Upper lobe of left lung (tissue), 6 donors: ENCODE measurements at regions not wholly inside any gene's neighbourhood (a gene's known extent, or its start where the extent isn't known, plus 50 kb on each side); places are given as distances from the start of the nearest gene placed in this dataset.

Source experiments
- ATAC-seq, 2 donors: fragments of 200-7000 bp; cut with Tn5 transposase; one replicate each; pipeline ENCODE4 v1.9.1; 2022; ENCODE audit warnings: mild to moderate bottlenecking in 2 of 2, moderate library complexity in 2 of 2; ENCODE audit not compliant: low FRiP score in 2 of 2
- DNase-seq, 2 donors: peaks; one replicate each; pipeline ENCODE4 v3.0.0-alpha.2; 2019 to 2020
- H3K27ac ChIP-seq, 4 donors: fragments of 200-600 bp; sonication (generic); one replicate each; pipeline ENCODE4 v1.5.1; 2016 to 2019
- H3K27me3 ChIP-seq, 4 donors: fragments of 200-600 bp; sonication (generic); one replicate each; pipeline ENCODE4 v1.5.1; 2017 to 2019
- H3K36me3 ChIP-seq, 4 donors: fragments of 200-600 bp; sonication (generic); one replicate each; pipeline ENCODE4 v1.5.1; 2016 to 2019
- H3K4me1 ChIP-seq, 4 donors: fragments of 200-600 bp; sonication (generic); one replicate each; pipeline ENCODE4 v1.5.1; 2018 to 2019
- H3K4me3 ChIP-seq, 4 donors: fragments of 200-600 bp; sonication (generic); one replicate each; pipeline ENCODE4 v1.5.1; 2017 to 2019; ENCODE audit warnings: mild to moderate bottlenecking in 2 of 4, moderate library complexity in 1 of 4
- H3K9me3 ChIP-seq, 4 donors: fragments of 200-600 bp; sonication (generic); one replicate each; pipeline ENCODE4 v1.5.1; 2018 to 2019
- CTCF ChIP-seq, 6 experiments: fragments of 450-650 bp in 4 of 6; fragments of 200-600 bp in 2 of 6; sonication (generic) in 2 of 6; IDR thresholded peaks; one replicate each; pipeline ENCODE4 v1.5.1; 2016 to 2019; ENCODE audit warnings: antibody characterized with exemption in 6 of 6
- EP300 ChIP-seq, 4 donors: sonication (generic); formaldehyde crosslinking; IDR thresholded peaks; one replicate each; pipeline ENCODE4 v1.5.1; 2017; ENCODE audit warnings: antibody characterized with exemption in 4 of 4, control low read depth in 2 of 4
- POLR2A ChIP-seq, 4 donors: fragments of 450-650 bp; IDR thresholded peaks; one replicate each; pipeline ENCODE4 v1.5.1; 2016 to 2017; ENCODE audit warnings: antibody characterized with exemption in 4 of 4, mild to moderate bottlenecking in 2 of 4
- POLR2AphosphoS5 ChIP-seq, 2 donors: sonication (generic); formaldehyde crosslinking; IDR thresholded peaks; one replicate each; pipeline ENCODE4 v1.5.1; 2017; ENCODE audit warnings: antibody characterized with exemption in 2 of 2
- WGBS, 2 donors: methylation state at CpG; one replicate each; pipeline ENCODE4 v1.1.5; 2017 to 2018; 5-methylcytosine and 5-hydroxymethylcytosine counted together
- donor health status: DM: no; HTN: no; CAD: no; lungs with moderate emphysema.
- donor health status: DM: no; HTN: yes; CAD: no; lungs with severe emphysema.

DNA sequence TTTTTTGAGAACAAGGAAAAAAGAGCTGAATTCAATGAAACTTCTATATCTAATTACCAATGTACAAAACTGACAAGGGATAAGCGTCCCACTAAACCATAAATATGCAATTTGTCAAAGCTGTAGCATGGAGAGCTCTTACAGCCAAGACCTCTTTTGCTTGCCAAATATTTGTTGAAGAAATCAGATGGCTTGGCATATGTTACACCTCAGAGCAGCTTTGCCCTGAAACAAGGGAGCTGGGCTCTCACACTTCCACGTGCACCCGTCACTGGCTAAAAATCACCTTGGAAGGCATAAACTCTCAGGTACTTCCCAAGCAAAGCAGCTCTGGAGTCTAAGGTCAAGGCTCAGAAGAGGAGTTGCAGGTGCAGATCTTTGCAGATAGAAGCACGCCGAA, 324.7 kb upstream of the SLCO3A1 start:
- no peaks in the 10 kb centered on the region for H3K27me3 ChIP-seq
- ATAC-seq = no peak
- H3K27ac ChIP-seq = no peak overlapping the region
- no peaks in the 10 kb centered on the region for H3K9me3 ChIP-seq
- no peaks in the 10 kb centered on the region for H3K36me3 ChIP-seq
- H3K4me3 ChIP-seq = no peak overlapping the region
- no peak for TF ChIP-seq EP300 (IDR thresholded peaks at IDR 0.05)
- TF ChIP-seq CTCF (IDR thresholded peaks at IDR 0.05) = no peak
- TF ChIP-seq POLR2A (IDR thresholded peaks at IDR 0.05) = no peak
- no peak for TF ChIP-seq POLR2AphosphoS5 (IDR thresholded peaks at IDR 0.05)
- 62 to 76% methylated on average over 5 of the region's 5 CpGs for WGBS, 2 donors
- no peak for DNase-seq
- no peaks in the 10 kb centered on the region for H3K4me1 ChIP-seq

DNA sequence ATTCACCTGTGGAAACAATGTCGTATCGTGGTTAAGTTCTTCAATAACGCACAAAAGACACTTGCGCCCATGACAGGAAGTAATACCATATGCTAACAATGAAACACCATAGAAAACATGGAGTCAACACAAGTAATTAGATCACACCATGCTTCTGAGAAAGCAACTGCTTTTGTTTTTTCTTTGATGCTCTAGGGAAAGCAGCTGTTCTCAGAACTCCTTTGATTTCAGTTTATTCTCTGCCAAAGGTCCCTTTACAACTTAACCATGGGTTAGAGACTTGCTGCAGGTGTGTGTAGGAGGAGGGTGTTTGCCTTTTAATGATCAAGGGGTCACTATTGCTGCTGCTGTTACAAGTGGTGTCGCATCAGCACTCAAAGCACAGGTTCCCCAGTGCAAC, 324.0 kb upstream of the SLCO3A1 start:
- DNase-seq (no peak), ATAC-seq (no peak)
- H3K9me3 ChIP-seq = no peaks in the 10 kb centered on the region
- 83 to 92% methylated on average over 5 of the region's 5 CpGs for WGBS, 2 donors
- TF ChIP-seq CTCF (IDR thresholded peaks at IDR 0.05) = no peak
- TF ChIP-seq POLR2AphosphoS5 (IDR thresholded peaks at IDR 0.05) = no peak
- no peak for TF ChIP-seq POLR2A (IDR thresholded peaks at IDR 0.05)
- TF ChIP-seq EP300 (IDR thresholded peaks at IDR 0.05) = no peak
- no peaks in the 10 kb centered on the region for H3K4me1 ChIP-seq
- no peak overlapping the region for H3K4me3 ChIP-seq
- no peak overlapping the region for H3K27ac ChIP-seq
- no peaks in the 10 kb centered on the region for H3K36me3 ChIP-seq
- H3K27me3 ChIP-seq = no peaks in the 10 kb centered on the region

- no peak for TF ChIP-seq POLR2AphosphoS5 (IDR thresholded peaks at IDR 0.05)
- no peak for TF ChIP-seq EP300 (IDR thresholded peaks at IDR 0.05)
- no peak for TF ChIP-seq CTCF (IDR thresholded peaks at IDR 0.05)
- no peak for TF ChIP-seq POLR2A (IDR thresholded peaks at IDR 0.05)
- WGBS, 2 donors = 89 to 92% methylated on average over 6 of the region's 6 CpGs
- Histone ChIP-seq H3K4me1 (no peaks in the 10 kb centered on the region), H3K9me3 (no peaks in the 10 kb centered on the region), H3K27ac (no peak overlapping the region), H3K27me3 (no peaks in the 10 kb centered on the region), H3K36me3 (no peaks in the 10 kb centered on the region), H3K4me3 (no peak overlapping the region)
- DNase-seq (no peak), ATAC-seq (no peak)
Measured at GRCh38 chr15:91530279-91530678, 323.2 kb upstream of the SLCO3A1 start.

- Histone ChIP-seq H3K27me3 (no peaks in the 10 kb centered on the region), H3K4me1 (peaks cover 0 to 6% (median 0%) of the 10 kb centered on the region in 4 donors), H3K27ac (no peak overlapping the region), H3K9me3 (no peaks in the 10 kb centered on the region), H3K4me3 (no peak overlapping the region), H3K36me3 (no peaks in the 10 kb centered on the region)
- ATAC-seq (no peak), DNase-seq (no peak)
- 85 to 92% methylated on average over 8 to 9 of the region's 9 CpGs for WGBS, 2 donors
- TF ChIP-seq POLR2AphosphoS5 (IDR thresholded peaks at IDR 0.05) = no peak
- no peak for TF ChIP-seq POLR2A (IDR thresholded peaks at IDR 0.05)
- TF ChIP-seq EP300 (IDR thresholded peaks at IDR 0.05) = no peak
Measured at GRCh38 chr15:91530956-91531582, 322.4 kb upstream of the SLCO3A1 start.

- Histone ChIP-seq H3K27ac (no peak overlapping the region), H3K36me3 (no peaks in the 10 kb centered on the region), H3K9me3 (no peaks in the 10 kb centered on the region), H3K4me1 (peaks cover 0 to 6% (median 0%) of the 10 kb centered on the region in 4 donors), H3K4me3 (no peak overlapping the region), H3K27me3 (no peaks in the 10 kb centered on the region)
- ATAC-seq = no peak
- DNase-seq = no peak
- TF ChIP-seq POLR2AphosphoS5 (IDR thresholded peaks at IDR 0.05) = no peak
- TF ChIP-seq CTCF (IDR thresholded peaks at IDR 0.05) = no peak
- no peak for TF ChIP-seq EP300 (IDR thresholded peaks at IDR 0.05)
- no peak for TF ChIP-seq POLR2A (IDR thresholded peaks at IDR 0.05)
- WGBS, 2 donors = 83 to 86% methylated on average over 2 of the region's 2 CpGs
Measured at GRCh38 chr15:91534235-91534634, 319.3 kb upstream of the SLCO3A1 start.
